ENCODE measurements at regions not wholly inside any gene's neighbourhood (a gene's known extent, or its start where the extent isn't known, plus 50 kb on each side); places are given as distances from the start of the nearest gene placed in this dataset.

DNA sequence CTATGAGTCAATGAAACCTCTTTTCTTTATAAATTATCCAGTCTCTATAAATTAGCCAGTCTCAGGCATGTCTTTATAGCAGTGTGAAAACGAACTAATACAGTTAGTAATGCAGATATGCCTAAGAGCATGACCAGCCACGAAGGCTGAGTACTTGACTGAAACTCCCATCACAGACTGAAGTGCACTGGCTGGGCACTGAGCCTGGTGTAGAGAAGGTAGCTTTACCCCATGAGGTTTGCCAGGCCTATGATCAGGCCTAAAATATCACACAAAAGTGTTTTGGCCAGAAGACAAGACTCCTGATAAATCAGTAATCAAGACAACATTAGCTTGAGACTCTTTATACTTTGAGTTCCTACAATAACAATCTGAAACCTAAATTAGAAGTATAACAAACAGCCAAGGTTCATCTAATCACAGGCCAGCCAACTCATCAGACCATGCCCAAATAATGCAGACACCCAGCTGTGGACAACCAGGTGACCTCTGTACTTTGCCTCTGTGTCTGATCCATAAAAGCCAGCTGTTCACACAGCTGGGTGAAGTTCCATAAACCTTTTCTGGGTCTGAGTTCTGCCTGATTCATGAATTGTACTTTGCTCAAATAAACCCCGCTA is 771.8 kb upstream of the SLITRK1 start:
- TF ChIP-seq, protein P1, sequence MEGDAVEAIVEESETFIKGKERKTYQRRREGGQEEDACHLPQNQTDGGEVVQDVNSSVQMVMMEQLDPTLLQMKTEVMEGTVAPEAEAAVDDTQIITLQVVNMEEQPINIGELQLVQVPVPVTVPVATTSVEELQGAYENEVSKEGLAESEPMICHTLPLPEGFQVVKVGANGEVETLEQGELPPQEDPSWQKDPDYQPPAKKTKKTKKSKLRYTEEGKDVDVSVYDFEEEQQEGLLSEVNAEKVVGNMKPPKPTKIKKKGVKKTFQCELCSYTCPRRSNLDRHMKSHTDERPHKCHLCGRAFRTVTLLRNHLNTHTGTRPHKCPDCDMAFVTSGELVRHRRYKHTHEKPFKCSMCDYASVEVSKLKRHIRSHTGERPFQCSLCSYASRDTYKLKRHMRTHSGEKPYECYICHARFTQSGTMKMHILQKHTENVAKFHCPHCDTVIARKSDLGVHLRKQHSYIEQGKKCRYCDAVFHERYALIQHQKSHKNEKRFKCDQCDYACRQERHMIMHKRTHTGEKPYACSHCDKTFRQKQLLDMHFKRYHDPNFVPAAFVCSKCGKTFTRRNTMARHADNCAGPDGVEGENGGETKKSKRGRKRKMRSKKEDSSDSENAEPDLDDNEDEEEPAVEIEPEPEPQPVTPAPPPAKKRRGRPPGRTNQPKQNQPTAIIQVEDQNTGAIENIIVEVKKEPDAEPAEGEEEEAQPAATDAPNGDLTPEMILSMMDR (conservative IDR thresholded peaks at IDR 0.05; ENCODE audit: low read length), result no peak
- TF ChIP-seq EZH2phosphoT487 (IDR thresholded peaks at IDR 0.05; ENCODE audit: borderline replicate concordance, low read depth, low read length), result no peak
